Germinal center (tissue), 1 donor: ENCODE measurements at regions not wholly inside any gene's neighbourhood (a gene's known extent, or its start where the extent isn't known, plus 50 kb on each side); places are given as distances from the start of the nearest gene placed in this dataset.
"Not testable (repeated sequence)": the region's sequence is repeated elsewhere in the genome, so short reads cannot be mapped to it uniquely, and the experiment has no call there.

Source experiments
- DNase-seq: peaks from one replicate; pipeline ENCODE4 v3.0.0; 2012; ENCODE audit warnings: mixed read lengths, low spot score

DNA sequence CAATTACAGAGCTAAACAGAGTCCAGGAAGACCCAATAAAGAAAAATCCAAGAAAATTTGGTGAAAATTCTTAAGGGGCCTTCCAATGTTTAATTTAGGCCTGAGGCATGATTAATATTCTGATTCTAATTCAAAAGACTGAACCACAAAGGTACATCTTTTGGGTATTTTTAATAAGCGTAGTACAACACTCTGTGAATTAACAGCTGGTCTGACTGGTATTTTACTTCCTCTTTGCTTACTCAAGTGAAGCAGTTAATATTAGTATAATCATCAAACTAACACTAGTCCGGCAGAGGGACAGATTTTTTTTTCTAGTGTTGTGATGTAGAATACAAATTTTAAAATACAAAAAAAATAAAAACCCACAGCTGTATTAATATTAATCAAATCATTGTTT lies 652.9 kb downstream of the NR4A2 start:
- no peak for DNase-seq

GRCh38 chr2:155675920-155676319 lies 656.6 kb downstream of the NR4A2 start:
- DNase-seq: no peak

- no peak for DNase-seq
Observed at GRCh38 chr2:155665704-155666103, 666.8 kb downstream of the NR4A2 start.

- no peak for DNase-seq
Observed at GRCh38 chr2:155663265-155663664, 669.3 kb downstream of the NR4A2 start.

DNA sequence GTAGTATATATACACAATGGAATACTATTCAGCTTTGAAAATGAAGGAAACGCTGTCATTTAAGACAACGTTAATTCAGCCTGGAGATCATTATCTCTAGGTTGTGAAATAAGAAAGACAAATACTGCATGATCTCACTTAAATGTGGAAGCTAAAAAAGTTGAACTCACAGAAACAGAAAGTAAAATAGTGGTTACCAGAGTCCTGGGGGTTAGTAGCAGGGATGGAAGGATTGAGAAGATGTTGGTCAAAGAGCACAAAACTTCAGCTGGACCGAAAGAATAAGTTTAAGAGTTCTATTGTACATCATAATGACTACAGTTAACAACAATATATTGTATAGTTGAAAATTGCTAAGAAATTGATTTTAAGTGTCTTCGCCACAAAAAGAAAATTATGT lies 670.3 kb downstream of the NR4A2 start:
- DNase-seq: no peak

- no peak for DNase-seq
Observed at GRCh38 chr2:155653176-155653575, 679.3 kb downstream of the NR4A2 start.

GRCh38 chr2:155651851-155652250 lies 680.7 kb downstream of the NR4A2 start:
- DNase-seq: no peak

DNA sequence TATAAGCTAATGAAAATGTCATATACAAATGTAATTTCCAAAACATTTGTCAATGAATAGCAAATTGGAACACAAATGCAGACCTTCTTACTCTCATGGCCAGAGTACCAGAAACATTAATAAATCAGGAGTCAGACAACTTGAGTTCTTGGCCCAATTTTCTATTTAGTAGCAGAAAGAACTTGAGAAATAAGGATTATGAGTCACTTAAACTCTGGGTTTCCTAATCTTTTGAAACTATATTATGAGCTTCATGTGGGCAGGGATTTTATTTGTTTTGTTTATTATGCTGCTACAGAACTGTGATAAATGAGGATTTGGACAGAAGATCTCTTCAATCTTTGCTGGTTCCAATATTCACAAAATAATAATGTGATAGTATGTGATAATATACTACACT lies 686.7 kb downstream of the NR4A2 start:
- DNase-seq: no peak

DNA sequence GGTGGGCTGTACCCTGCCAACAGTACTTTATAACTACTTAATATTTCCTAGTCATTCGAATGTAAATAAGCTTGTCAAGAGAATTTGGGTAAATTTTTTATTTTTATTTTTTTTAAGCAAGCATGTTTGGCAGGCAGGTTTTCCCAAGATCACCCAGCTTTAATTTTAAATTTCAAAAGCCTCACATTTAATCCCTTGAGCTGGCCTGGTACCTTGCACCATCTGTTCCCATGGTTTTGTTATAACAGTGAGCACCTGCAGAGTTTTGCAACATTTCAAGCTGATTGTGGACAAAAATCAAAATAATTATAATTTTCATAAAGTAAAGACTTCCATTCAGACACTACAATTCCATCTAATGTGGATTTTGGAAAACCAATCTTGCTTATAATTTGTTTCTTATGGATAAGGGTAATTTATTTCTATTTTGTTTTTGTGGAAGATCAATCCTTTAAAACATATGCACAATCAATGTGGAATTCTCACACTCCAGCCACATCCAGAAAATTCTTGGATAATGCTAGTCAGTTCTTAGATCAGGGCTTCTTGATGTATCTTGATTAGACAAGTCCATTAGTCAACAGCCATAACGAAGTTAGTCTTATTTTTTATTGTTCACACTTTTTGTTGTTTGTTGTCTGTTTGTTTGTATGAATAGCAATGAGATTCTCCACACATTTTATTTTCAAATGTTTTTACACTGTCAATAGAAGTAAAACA lies 689.3 kb downstream of the NR4A2 start:
- no peak for DNase-seq

- no peak for DNase-seq
Observed at GRCh38 chr2:155633887-155634570, 698.5 kb downstream of the NR4A2 start.

DNA sequence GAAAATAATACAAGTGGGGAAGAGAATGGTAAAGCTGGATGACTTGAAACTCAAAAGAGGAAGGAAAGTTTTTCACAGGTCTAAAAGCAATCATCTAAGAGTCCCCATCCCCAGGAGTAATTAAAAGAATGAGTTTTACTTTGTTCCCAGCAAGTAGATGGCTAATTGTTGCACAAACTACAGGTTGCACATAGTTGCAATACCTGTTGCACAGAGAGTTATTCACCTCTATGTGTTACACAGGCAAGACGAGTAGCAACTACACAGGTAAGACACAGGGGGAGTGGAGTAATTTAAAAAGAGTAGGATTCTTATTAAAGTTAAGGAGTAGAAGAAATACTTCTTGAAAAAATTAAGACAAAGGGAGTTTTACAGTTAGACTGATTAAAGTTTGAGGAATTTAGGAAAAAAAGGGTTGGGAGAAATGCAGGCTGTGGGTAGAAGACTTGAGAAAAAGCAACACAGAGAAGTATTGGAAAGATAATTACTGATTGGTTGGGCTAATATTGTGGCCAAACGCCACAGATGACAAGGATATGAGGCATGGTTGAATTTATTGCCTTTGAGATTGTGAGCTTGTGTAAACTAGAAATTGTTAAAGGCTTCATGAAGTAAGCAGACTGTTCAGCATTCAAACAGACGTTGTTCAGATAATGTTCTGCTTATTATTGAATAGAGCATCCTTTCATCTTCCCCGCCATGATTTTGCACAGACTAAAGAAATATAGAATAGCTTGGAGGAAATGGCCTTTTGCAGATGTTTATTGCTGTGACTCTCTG lies 699.3 kb downstream of the NR4A2 start:
- no peak for DNase-seq

- no peak for DNase-seq
Observed at GRCh38 chr2:155630760-155631159, 701.8 kb downstream of the NR4A2 start.

- DNase-seq: no peak
Observed at GRCh38 chr2:155622443-155622842, 710.1 kb downstream of the NR4A2 start.

- no peak for DNase-seq
Observed at GRCh38 chr2:155600914-155601760, 731.4 kb downstream of the NR4A2 start.

DNA sequence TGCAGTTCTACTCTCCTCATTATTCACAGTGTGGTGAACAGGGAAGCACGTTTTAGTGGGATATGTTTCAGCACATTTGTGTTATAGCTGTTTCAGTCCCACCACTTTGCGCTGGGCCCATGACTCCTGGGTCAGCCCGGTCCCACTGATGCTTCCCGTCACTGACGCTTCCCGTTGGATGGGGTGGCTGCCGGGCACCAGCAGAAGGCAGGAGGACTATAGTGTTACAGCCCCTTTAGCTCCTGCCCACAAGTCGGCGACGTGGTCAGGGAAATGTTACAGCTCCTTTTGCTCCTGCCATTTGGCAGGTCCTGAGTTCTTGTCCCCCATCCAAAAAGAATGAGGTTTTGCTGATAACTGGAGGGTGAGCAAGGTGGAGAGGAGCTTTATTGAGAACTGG lies 732.2 kb downstream of the NR4A2 start:
- no peak for DNase-seq

- no peak for DNase-seq
Observed at GRCh38 chr2:155599834-155600233, 732.7 kb downstream of the NR4A2 start.

DNA sequence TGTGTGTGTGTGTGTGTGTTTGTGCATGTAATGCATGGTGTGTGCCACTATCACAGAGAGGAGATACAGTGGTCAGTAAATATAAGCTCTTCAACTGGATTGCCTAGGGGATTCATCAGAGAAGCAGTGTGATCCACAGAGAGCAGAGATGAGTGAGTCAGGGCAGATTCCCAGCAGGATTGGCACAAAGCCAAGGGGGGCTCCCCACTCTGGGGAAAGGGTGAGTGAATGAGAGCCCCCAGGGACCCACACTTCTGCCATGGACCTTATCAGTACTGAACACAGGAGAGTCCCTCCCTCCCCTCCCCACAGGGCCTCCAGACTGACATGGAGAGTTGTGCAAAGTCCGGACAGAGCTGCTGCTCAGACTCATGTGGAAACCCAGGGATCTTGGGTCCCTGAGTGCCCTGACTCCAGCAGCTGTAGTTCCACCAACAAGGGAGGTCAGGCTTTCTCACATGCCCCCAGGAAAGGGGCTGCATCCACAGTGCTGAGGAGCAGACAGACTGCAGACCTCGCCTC lies 748.8 kb downstream of the NR4A2 start:
- DNase-seq: no peak

- no peak for DNase-seq
Observed at GRCh38 chr2:155574941-155575340, 757.6 kb downstream of the NR4A2 start.

- no peak for DNase-seq
Observed at GRCh38 chr2:155547571-155547970, 785.0 kb downstream of the NR4A2 start.

DNA sequence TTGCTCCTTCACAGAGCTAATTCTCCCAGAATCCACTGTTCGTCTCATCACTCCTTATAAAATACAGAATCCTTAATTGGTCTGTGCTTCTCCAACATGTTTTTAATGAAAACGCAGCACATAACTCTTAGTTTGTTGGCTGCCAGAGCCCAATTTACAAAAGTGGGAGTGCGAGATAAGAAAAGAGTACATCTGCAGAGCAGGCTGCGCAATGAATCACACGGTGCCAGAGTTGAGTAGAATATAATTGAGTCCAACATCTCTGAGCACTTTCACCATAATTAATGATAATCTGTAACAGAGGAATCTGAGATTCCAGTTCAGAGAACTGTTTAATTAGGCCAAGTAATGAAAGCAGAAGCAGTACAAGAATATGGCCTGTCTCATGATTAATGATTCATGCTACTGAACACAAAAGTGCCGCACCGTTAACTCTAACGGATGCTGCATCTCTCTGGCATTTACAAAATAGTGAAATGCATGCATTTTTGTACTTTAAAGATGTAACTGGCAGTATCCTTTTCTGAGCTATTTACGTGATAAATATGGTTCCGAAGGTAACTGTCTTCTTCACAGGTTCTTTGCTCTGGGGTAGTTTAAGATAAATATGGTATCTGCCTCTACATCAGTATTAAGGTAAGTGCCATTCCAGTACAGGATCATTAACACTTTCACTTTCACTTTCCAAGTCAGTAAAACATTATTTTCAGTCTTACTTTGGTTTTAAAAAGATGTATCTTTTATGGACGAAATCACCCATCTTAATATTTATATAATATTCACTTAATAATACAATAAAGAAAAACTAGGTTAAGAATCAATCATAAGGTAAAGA lies 785.6 kb downstream of the NR4A2 start:
- DNase-seq: no peak

DNA sequence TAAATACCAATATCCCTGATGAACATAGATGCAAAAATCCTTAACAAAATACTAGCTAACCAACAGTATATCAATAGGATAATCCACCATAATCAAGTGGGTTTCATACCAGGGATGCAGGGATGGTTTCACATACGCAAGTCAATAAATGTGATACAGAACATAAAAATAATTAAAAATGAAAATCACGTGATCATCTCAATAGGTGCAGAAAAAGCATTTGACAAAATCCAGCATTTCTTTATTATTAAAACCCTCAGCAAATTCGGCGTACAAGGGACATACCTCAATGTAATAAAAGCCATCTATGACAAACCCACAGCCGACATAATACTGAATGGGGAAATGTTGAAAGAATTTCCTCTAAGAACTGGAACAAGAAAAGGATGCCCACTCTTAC lies 793.5 kb downstream of the NR4A2 start:
- not testable (repeated sequence) for DNase-seq
